GM12878 (cell line): ENCODE measurements at regions not wholly inside any gene's neighbourhood (a gene's known extent, or its start where the extent isn't known, plus 50 kb on each side); places are given as distances from the start of the nearest gene placed in this dataset.

Experiments used
- EZH2 ChIP-seq: IDR thresholded peaks from 2 replicates; pipeline ENCODE4 v1.6.1; 2012; ENCODE audit warnings: low read depth, mild to moderate bottlenecking, control low read depth, inconsistent platforms, low read length, borderline replicate concordance; ENCODE audit not compliant: control insufficient read depth
- RAD21 ChIP-seq: IDR thresholded peaks from 2 replicates; pipeline ENCODE4 v1.6.1; 2011; ENCODE audit warnings: mild to moderate bottlenecking, low read depth, low read length, moderate library complexity; ENCODE audit not compliant: insufficient read depth
- SIN3A ChIP-seq: IDR thresholded peaks from 2 replicates; pipeline ENCODE4 v1.6.1; 2012; ENCODE audit warnings: low read depth, low read length, improper control_type of control experiment
- SIX5 ChIP-seq: IDR thresholded peaks from 2 replicates; pipeline ENCODE4 v1.6.1; 2011; ENCODE audit warnings: mild to moderate bottlenecking, low read depth, low read length, moderate library complexity; ENCODE audit not compliant: severe bottlenecking
- TF ChIP-seq, protein P1 (sequence below), 3 experiments: IDR thresholded peaks in 2 of 3; conservative IDR thresholded peaks in 1 of 3; 2 replicates each; pipeline ENCODE4 v1.5.1; 2011; ENCODE audit warnings: low read depth in 3 of 3, low read length in 3 of 3, mild to moderate bottlenecking in 3 of 3, control low read depth in 2 of 3, moderate library complexity in 2 of 3, inconsistent platforms in 1 of 3, mixed read lengths in 1 of 3; ENCODE audit not compliant: control insufficient read depth in 2 of 3, insufficient read depth in 1 of 3; ENCODE audit errors: extremely low read depth in 1 of 3
- TF ChIP-seq, protein P2 (sequence below): IDR thresholded peaks from 2 replicates; pipeline ENCODE4 v1.6.1; 2011; ENCODE audit warnings: borderline replicate concordance, low read depth, mild to moderate bottlenecking, moderate library complexity, mixed read lengths, low read length; ENCODE audit not compliant: insufficient read depth; ENCODE audit errors: extremely low read length

DNA sequence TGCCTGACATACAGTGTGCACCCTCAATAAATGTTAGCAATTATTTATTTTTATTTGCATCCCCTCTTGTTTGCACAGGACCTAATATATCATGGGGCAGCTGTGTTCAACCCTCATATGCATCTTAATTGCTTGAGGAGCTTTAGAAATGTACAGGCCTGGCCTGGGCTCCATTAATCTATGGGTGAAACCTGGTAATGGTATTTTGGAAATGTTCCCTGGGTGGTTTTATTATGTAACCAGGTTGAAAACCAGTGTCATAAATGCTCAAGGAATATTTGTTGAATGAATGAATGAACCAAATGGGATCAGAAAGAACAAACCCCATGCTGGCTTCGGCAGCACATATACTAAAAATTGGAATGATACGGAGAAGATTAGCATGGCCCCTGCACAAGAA lies 84.0 kb upstream of the PICALM start:
- TF ChIP-seq, protein P1, sequence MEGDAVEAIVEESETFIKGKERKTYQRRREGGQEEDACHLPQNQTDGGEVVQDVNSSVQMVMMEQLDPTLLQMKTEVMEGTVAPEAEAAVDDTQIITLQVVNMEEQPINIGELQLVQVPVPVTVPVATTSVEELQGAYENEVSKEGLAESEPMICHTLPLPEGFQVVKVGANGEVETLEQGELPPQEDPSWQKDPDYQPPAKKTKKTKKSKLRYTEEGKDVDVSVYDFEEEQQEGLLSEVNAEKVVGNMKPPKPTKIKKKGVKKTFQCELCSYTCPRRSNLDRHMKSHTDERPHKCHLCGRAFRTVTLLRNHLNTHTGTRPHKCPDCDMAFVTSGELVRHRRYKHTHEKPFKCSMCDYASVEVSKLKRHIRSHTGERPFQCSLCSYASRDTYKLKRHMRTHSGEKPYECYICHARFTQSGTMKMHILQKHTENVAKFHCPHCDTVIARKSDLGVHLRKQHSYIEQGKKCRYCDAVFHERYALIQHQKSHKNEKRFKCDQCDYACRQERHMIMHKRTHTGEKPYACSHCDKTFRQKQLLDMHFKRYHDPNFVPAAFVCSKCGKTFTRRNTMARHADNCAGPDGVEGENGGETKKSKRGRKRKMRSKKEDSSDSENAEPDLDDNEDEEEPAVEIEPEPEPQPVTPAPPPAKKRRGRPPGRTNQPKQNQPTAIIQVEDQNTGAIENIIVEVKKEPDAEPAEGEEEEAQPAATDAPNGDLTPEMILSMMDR (IDR thresholded peaks at IDR 0.05 in 2 of 3, conservative IDR thresholded peaks at IDR 0.05 in 1 of 3; ENCODE audit: control insufficient read depth in 2 of 3, extremely low read depth in 1 of 3, insufficient read depth in 1 of 3, low read depth in 3 of 3, low read length in 3 of 3) = no peak
- TF ChIP-seq EZH2 (no peak), SIX5 (no peak), SIN3A (no peak), RAD21 (no peak)
- TF ChIP-seq, protein P2, sequence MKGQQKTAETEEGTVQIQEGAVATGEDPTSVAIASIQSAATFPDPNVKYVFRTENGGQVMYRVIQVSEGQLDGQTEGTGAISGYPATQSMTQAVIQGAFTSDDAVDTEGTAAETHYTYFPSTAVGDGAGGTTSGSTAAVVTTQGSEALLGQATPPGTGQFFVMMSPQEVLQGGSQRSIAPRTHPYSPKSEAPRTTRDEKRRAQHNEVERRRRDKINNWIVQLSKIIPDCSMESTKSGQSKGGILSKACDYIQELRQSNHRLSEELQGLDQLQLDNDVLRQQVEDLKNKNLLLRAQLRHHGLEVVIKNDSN = no peak
